Uterus (tissue), 2 donors: ENCODE measurements at regions not wholly inside any gene's neighbourhood (a gene's known extent, or its start where the extent isn't known, plus 50 kb on each side); places are given as distances from the start of the nearest gene placed in this dataset.

ENCODE experiments used
- CTCF ChIP-seq, 4 experiments: fragments of 200-600 bp in 2 of 4; fragments of 450-650 bp in 2 of 4; sonication (generic) in 2 of 4; IDR thresholded peaks; one replicate each; pipeline ENCODE4 v1.5.1; 2016 to 2019; ENCODE audit warnings: antibody characterized with exemption in 4 of 4, mild to moderate bottlenecking in 2 of 4, moderate library complexity in 1 of 4
- POLR2A ChIP-seq, 2 donors: fragments of 450-650 bp; IDR thresholded peaks; one replicate each; pipeline ENCODE4 v1.6.1; 2016; ENCODE audit warnings: antibody characterized with exemption in 2 of 2, mild to moderate bottlenecking in 1 of 2, moderate library complexity in 1 of 2

- TF ChIP-seq CTCF (IDR thresholded peaks at IDR 0.05), result no peak
- no peak for TF ChIP-seq POLR2A (IDR thresholded peaks at IDR 0.05)
Measured at GRCh38 chr16:73601911-73602310, 554.0 kb upstream of the ZFHX3 start.
